ENCODE measurements at regions not wholly inside any gene's neighbourhood (a gene's known extent, or its start where the extent isn't known, plus 50 kb on each side); places are given as distances from the start of the nearest gene placed in this dataset.

- Histone ChIP-seq H3K27ac (ENCODE audit: low read depth, low read length) (no peak overlapping the region), H3K36me3 (ENCODE audit: control insufficient read depth in 1 of 2, insufficient read depth in 2 of 2, low read length in 2 of 2) (no peaks in the 10 kb centered on the region), H2AFZ (ENCODE audit: low read depth, low read length, poor library complexity, severe bottlenecking) (no peak overlapping the region), H3K4me1 (ENCODE audit: control insufficient read depth in 1 of 2, insufficient read depth in 2 of 2, low read length in 2 of 2) (no peaks in the 10 kb centered on the region), H3K9me3 (ENCODE audit: control insufficient read depth in 1 of 2, insufficient read depth in 1 of 2, low read depth in 1 of 2, low read length in 2 of 2) (no peaks in the 10 kb centered on the region), H3K4me3 (replicated peaks in 1 of 2; ENCODE audit: low read depth in 1 of 2, low read length in 2 of 2) (no peak overlapping the region), H4K20me1 (ENCODE audit: insufficient read depth) (no peaks in the 10 kb centered on the region), H3K27me3 (ENCODE audit: insufficient read depth, low read length) (no peaks in the 10 kb centered on the region), H3K9me2 (ENCODE audit: insufficient read depth) (no peaks in the 10 kb centered on the region), H3K9ac (ENCODE audit: low read length) (no peak overlapping the region), H3K79me2 (ENCODE audit: insufficient read depth, low read length) (no peaks in the 10 kb centered on the region), H3K4me2 (ENCODE audit: low read length) (no peak overlapping the region)
- POLR2A ChIA-PET: no interaction called here
- CTCF ChIA-PET: interaction anchor here (1.2 to 3.1 kb wide), 3 partner anchors 298 to 767 kb away, joined by 3 to 31 read pairs (median 4); no protein-coding TSS in a partner anchor
- no peak for ATAC-seq
- intact Hi-C loops (cut with micrococcal nuclease): no loop called here
- TF ChIP-seq JUND (IDR thresholded peaks at IDR 0.05): no peak
- no peak for TF ChIP-seq CEBPB (IDR thresholded peaks at IDR 0.05; ENCODE audit: low read depth)
- no peak for TF ChIP-seq ZNF274 (IDR thresholded peaks at IDR 0.05; ENCODE audit: low read depth, low read length)
- TF ChIP-seq EZH2phosphoT487 (IDR thresholded peaks at IDR 0.05; ENCODE audit: borderline replicate concordance): no peak
- no peak for TF ChIP-seq SP1 (IDR thresholded peaks at IDR 0.05; ENCODE audit: low read depth)
- TF ChIP-seq SRF (IDR thresholded peaks at IDR 0.05; ENCODE audit: low read depth): no peak
- TF ChIP-seq POLR2A (IDR thresholded peaks at IDR 0.05; ENCODE audit: borderline replicate concordance, extremely low read depth, insufficient read depth, insufficient read length): no peak
- no peak for TF ChIP-seq EGR1 (IDR thresholded peaks at IDR 0.05; ENCODE audit: low read depth)
- no peak for TF ChIP-seq FOSL1 (IDR thresholded peaks at IDR 0.05; ENCODE audit: low read depth)
- TF ChIP-seq POLR2AphosphoS5 (IDR thresholded peaks at IDR 0.05; ENCODE audit: low read depth, low read length): no peak
- no peak for TF ChIP-seq ZBTB33 (IDR thresholded peaks at IDR 0.05; ENCODE audit: extremely low read depth, insufficient replicate concordance, low read length)
- no peak for TF ChIP-seq CBX3 (IDR thresholded peaks at IDR 0.05; ENCODE audit: low read depth)
- TF ChIP-seq, protein P1, sequence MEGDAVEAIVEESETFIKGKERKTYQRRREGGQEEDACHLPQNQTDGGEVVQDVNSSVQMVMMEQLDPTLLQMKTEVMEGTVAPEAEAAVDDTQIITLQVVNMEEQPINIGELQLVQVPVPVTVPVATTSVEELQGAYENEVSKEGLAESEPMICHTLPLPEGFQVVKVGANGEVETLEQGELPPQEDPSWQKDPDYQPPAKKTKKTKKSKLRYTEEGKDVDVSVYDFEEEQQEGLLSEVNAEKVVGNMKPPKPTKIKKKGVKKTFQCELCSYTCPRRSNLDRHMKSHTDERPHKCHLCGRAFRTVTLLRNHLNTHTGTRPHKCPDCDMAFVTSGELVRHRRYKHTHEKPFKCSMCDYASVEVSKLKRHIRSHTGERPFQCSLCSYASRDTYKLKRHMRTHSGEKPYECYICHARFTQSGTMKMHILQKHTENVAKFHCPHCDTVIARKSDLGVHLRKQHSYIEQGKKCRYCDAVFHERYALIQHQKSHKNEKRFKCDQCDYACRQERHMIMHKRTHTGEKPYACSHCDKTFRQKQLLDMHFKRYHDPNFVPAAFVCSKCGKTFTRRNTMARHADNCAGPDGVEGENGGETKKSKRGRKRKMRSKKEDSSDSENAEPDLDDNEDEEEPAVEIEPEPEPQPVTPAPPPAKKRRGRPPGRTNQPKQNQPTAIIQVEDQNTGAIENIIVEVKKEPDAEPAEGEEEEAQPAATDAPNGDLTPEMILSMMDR (IDR thresholded peaks at IDR 0.05 in 2 of 3, conservative IDR thresholded peaks at IDR 0.05 in 1 of 3; ENCODE audit: borderline replicate concordance in 1 of 3, insufficient read depth in 1 of 3, low read depth in 2 of 3, low read length in 2 of 3): no peak
- no peak for TF ChIP-seq SIN3A (IDR thresholded peaks at IDR 0.05; ENCODE audit: low read depth)
- TF ChIP-seq RAD21 (IDR thresholded peaks at IDR 0.05; ENCODE audit: low read depth): no peak
- no peak for TF ChIP-seq YY1 (IDR thresholded peaks at IDR 0.05; ENCODE audit: extremely low read depth, insufficient replicate concordance, low read depth, low read length)
- no TSS peak for BruUV-seq (replicated peaks)
- RAD21 ChIA-PET (ENCODE audit: low non-redundant PET in 1 of 2, low total read pairs in 2 of 2, uncharacterized antibody in 2 of 2, unreplicated experiment in 2 of 2): interaction anchor here (0.6 to 1.1 kb wide), 2 partner anchors 8 to 314 kb away, joined by 4 read pairs; no protein-coding TSS in a partner anchor
- no peak for DNase-seq (ENCODE audit: low read depth, low spot score)
Measured at GRCh38 chr14:59130462-59130861, 58.0 kb upstream of the DAAM1 start.
